Upper lobe of left lung (tissue), 6 donors: ENCODE measurements at regions not wholly inside any gene's neighbourhood (a gene's known extent, or its start where the extent isn't known, plus 50 kb on each side); places are given as distances from the start of the nearest gene placed in this dataset.

Experiments used
- ATAC-seq, 2 donors: fragments of 200-7000 bp; cut with Tn5 transposase; one replicate each; pipeline ENCODE4 v1.9.1; 2022; ENCODE audit warnings: mild to moderate bottlenecking in 2 of 2, moderate library complexity in 2 of 2; ENCODE audit not compliant: low FRiP score in 2 of 2
- DNase-seq, 2 donors: peaks; one replicate each; pipeline ENCODE4 v3.0.0-alpha.2; 2019 to 2020
- H3K27ac ChIP-seq, 4 donors: fragments of 200-600 bp; sonication (generic); one replicate each; pipeline ENCODE4 v1.5.1; 2016 to 2019
- H3K27me3 ChIP-seq, 4 donors: fragments of 200-600 bp; sonication (generic); one replicate each; pipeline ENCODE4 v1.5.1; 2017 to 2019
- H3K36me3 ChIP-seq, 4 donors: fragments of 200-600 bp; sonication (generic); one replicate each; pipeline ENCODE4 v1.5.1; 2016 to 2019
- H3K4me1 ChIP-seq, 4 donors: fragments of 200-600 bp; sonication (generic); one replicate each; pipeline ENCODE4 v1.5.1; 2018 to 2019
- H3K4me3 ChIP-seq, 4 donors: fragments of 200-600 bp; sonication (generic); one replicate each; pipeline ENCODE4 v1.5.1; 2017 to 2019; ENCODE audit warnings: mild to moderate bottlenecking in 2 of 4, moderate library complexity in 1 of 4
- H3K9me3 ChIP-seq, 4 donors: fragments of 200-600 bp; sonication (generic); one replicate each; pipeline ENCODE4 v1.5.1; 2018 to 2019
- EP300 ChIP-seq, 4 donors: sonication (generic); formaldehyde crosslinking; IDR thresholded peaks; one replicate each; pipeline ENCODE4 v1.5.1; 2017; ENCODE audit warnings: antibody characterized with exemption in 4 of 4, control low read depth in 2 of 4
- POLR2A ChIP-seq, 4 donors: fragments of 450-650 bp; IDR thresholded peaks; one replicate each; pipeline ENCODE4 v1.5.1; 2016 to 2017; ENCODE audit warnings: antibody characterized with exemption in 4 of 4, mild to moderate bottlenecking in 2 of 4
- POLR2AphosphoS5 ChIP-seq, 2 donors: sonication (generic); formaldehyde crosslinking; IDR thresholded peaks; one replicate each; pipeline ENCODE4 v1.5.1; 2017; ENCODE audit warnings: antibody characterized with exemption in 2 of 2
- WGBS, 2 donors: methylation state at CpG; one replicate each; pipeline ENCODE4 v1.1.5; 2017 to 2018; 5-methylcytosine and 5-hydroxymethylcytosine counted together
- TF ChIP-seq, protein P1 (sequence below), 6 experiments: fragments of 450-650 bp in 4 of 6; fragments of 200-600 bp in 2 of 6; sonication (generic) in 2 of 6; IDR thresholded peaks; one replicate each; pipeline ENCODE4 v1.5.1; 2016 to 2019; ENCODE audit warnings: antibody characterized with exemption in 6 of 6
- donor health status: DM: no; HTN: no; CAD: no; lungs with moderate emphysema.
- donor health status: DM: no; HTN: yes; CAD: no; lungs with severe emphysema.

DNA sequence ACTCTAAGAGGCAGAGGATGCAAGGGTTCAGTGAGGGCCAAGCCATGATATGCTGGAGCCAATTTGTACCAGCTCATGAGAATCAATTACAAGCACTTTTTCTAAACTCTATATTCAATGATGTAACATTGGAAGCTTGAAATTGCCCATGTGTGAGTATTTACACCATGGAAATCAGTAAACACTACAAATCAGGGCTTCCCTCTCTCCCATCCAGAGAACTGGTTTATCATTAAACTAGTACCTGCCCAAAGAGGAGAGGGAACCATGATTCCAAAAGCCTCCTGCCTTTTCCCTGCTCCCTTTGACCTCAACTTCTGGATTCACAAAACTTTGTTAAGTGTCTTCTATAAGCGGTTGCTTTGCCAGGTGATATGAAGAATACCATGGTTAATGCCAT lies 52.5 kb upstream of the BICC1 start:
- H3K27ac ChIP-seq: no peak overlapping the region
- DNase-seq: no peak
- no peak for ATAC-seq
- H3K36me3 ChIP-seq: no peaks in the 10 kb centered on the region
- 96 to 97% methylated on average over 1 of the region's 1 CpG for WGBS, 2 donors
- no peak for TF ChIP-seq POLR2AphosphoS5 (IDR thresholded peaks at IDR 0.05)
- no peak for TF ChIP-seq EP300 (IDR thresholded peaks at IDR 0.05)
- H3K27me3 ChIP-seq: no peaks in the 10 kb centered on the region
- H3K4me3 ChIP-seq: no peak overlapping the region
- H3K4me1 ChIP-seq: no peaks in the 10 kb centered on the region
- no peaks in the 10 kb centered on the region for H3K9me3 ChIP-seq

DNA sequence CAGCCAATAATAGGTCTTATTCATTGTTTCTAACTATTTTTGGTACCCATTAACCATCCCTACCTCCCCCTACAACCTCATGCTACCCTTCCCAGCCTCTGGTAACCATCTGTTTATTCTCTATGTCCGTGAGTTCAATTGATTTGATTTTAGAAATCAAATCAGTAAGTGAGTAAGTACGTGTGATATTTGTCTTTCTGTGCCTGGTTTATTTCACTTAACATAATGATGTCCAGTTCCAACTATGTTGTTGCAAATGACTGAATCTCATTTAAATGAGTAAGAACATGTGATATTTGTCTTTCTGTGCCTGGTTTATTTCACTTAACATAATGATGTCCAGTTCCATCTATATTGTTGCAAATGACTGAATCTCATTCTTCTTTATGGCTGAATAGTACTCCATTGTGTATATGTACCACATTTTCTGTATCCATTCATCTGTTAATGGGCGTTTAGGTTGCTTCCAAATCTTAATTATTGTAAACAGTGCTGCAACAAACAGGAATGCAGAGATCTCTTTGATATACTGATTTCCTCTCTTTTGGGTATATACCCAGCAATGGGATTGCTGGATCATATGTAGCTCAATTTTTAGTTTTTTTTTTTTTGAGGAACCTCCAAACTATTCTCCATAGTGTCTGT lies 49.7 kb upstream of the BICC1 start:
- DNase-seq (no peak), ATAC-seq (no peak)
- TF ChIP-seq POLR2A (IDR thresholded peaks at IDR 0.05) (no peak), POLR2AphosphoS5 (IDR thresholded peaks at IDR 0.05) (no peak), EP300 (IDR thresholded peaks at IDR 0.05) (no peak)
- TF ChIP-seq, protein P1, sequence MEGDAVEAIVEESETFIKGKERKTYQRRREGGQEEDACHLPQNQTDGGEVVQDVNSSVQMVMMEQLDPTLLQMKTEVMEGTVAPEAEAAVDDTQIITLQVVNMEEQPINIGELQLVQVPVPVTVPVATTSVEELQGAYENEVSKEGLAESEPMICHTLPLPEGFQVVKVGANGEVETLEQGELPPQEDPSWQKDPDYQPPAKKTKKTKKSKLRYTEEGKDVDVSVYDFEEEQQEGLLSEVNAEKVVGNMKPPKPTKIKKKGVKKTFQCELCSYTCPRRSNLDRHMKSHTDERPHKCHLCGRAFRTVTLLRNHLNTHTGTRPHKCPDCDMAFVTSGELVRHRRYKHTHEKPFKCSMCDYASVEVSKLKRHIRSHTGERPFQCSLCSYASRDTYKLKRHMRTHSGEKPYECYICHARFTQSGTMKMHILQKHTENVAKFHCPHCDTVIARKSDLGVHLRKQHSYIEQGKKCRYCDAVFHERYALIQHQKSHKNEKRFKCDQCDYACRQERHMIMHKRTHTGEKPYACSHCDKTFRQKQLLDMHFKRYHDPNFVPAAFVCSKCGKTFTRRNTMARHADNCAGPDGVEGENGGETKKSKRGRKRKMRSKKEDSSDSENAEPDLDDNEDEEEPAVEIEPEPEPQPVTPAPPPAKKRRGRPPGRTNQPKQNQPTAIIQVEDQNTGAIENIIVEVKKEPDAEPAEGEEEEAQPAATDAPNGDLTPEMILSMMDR (IDR thresholded peaks at IDR 0.05): no peak
- Histone ChIP-seq H3K4me1 (no peaks in the 10 kb centered on the region), H3K27me3 (no peaks in the 10 kb centered on the region), H3K27ac (no peak overlapping the region), H3K36me3 (no peaks in the 10 kb centered on the region), H3K9me3 (no peaks in the 10 kb centered on the region), H3K4me3 (no peak overlapping the region)
- 81 to 85% methylated on average over 3 of the region's 3 CpGs for WGBS, 2 donors
